Brain microvascular endothelial cell (primary cell): ENCODE measurements at regions not wholly inside any gene's neighbourhood (a gene's known extent, or its start where the extent isn't known, plus 50 kb on each side); places are given as distances from the start of the nearest gene placed in this dataset.

Source experiments
- DNase-seq: peaks from one replicate; pipeline ENCODE4 v3.0.0-alpha.2; 2020
- H3K27ac ChIP-seq: fragments of 250-450 bp; sonication (Bioruptor Pico); 2 replicates; pipeline ENCODE4 v1.5.1; 2020; ENCODE audit warnings: mild to moderate bottlenecking, moderate library complexity
- H3K27me3 ChIP-seq: fragments of 250-450 bp; sonication (Bioruptor Pico); replicated peaks from 2 replicates; pipeline ENCODE4 v1.5.1; 2020; ENCODE audit warnings: mild to moderate bottlenecking
- H3K36me3 ChIP-seq: fragments of 250-450 bp; sonication (Bioruptor Pico); replicated peaks from 2 replicates; pipeline ENCODE4 v1.5.1; 2020; ENCODE audit warnings: mild to moderate bottlenecking
- H3K4me3 ChIP-seq: 2 replicates; pipeline ENCODE4 v1.5.1; 2011; ENCODE audit warnings: low read depth, mild to moderate bottlenecking, control low read depth, low read length, moderate library complexity
- CTCF ChIP-seq: IDR thresholded peaks from 2 replicates; pipeline ENCODE4 v1.5.1; 2011; ENCODE audit warnings: low read depth, mild to moderate bottlenecking, moderate library complexity, low read length, control low read depth, inconsistent platforms; ENCODE audit errors: missing control alignments
- in situ Hi-C: cut with HindIII; loops from 2 replicates; pipeline ENCODE4 v1.10.0; 2017; ENCODE audit warnings: low sequenced_read_pairs, low pct_ligation_motif_present

GRCh38 chr6:87907521-87907920, 140.1 kb upstream of the SPACA1 start:
- no peak for TF ChIP-seq CTCF
- peak; percentile 87 for DNase-seq
- Histone ChIP-seq H3K27ac (peak overlapping the region; percentile 69), H3K27me3 (no peaks in the 10 kb centered on the region), H3K4me3 (no peak overlapping the region), H3K36me3 (no peaks in the 10 kb centered on the region)
- in situ Hi-C loops: no loop called here

- Histone ChIP-seq H3K36me3 (no peaks in the 10 kb centered on the region), H3K4me3 (no peak overlapping the region), H3K27me3 (no peaks in the 10 kb centered on the region), H3K27ac (no peak overlapping the region)
- DNase-seq: no peak
- in situ Hi-C loops: no loop called here
- TF ChIP-seq CTCF: no peak
Observed at GRCh38 chr6:87905101-87905641, 142.5 kb upstream of the SPACA1 start.

GRCh38 chr6:87904011-87904410, 143.6 kb upstream of the SPACA1 start:
- no peak overlapping the region for H3K27ac ChIP-seq
- H3K4me3 ChIP-seq: no peak overlapping the region
- no peak for TF ChIP-seq CTCF
- no peaks in the 10 kb centered on the region for H3K36me3 ChIP-seq
- no peak for DNase-seq
- H3K27me3 ChIP-seq: no peaks in the 10 kb centered on the region
- in situ Hi-C loops: no loop called here

- no peak for TF ChIP-seq CTCF
- no peaks in the 10 kb centered on the region for H3K36me3 ChIP-seq
- H3K27ac ChIP-seq: no peak overlapping the region
- no peaks in the 10 kb centered on the region for H3K27me3 ChIP-seq
- in situ Hi-C loops: no loop called here
- no peak overlapping the region for H3K4me3 ChIP-seq
- no peak for DNase-seq
Observed at GRCh38 chr6:87903323-87903722, 144.3 kb upstream of the SPACA1 start.

GRCh38 chr6:87902383-87902782, 145.3 kb upstream of the SPACA1 start:
- Histone ChIP-seq H3K36me3 (no peaks in the 10 kb centered on the region), H3K4me3 (no peak overlapping the region), H3K27me3 (no peaks in the 10 kb centered on the region), H3K27ac (no peak overlapping the region)
- in situ Hi-C loops: no loop called here
- DNase-seq: no peak
- no peak for TF ChIP-seq CTCF

GRCh38 chr6:87901613-87902012, 146.0 kb upstream of the SPACA1 start:
- DNase-seq: no peak
- Histone ChIP-seq H3K27ac (no peak overlapping the region), H3K27me3 (no peaks in the 10 kb centered on the region), H3K4me3 (no peak overlapping the region), H3K36me3 (no peaks in the 10 kb centered on the region)
- in situ Hi-C loops: no loop called here
- no peak for TF ChIP-seq CTCF
